Activated CD8-positive, alpha-beta T cell treated with anti-CD3 and anti-CD28 coated beads for 36 hours (primary cell): ENCODE measurements at regions not wholly inside any gene's neighbourhood (a gene's known extent, or its start where the extent isn't known, plus 50 kb on each side); places are given as distances from the start of the nearest gene placed in this dataset.

ENCODE experiments used
- ATAC-seq: fragments of 200-7000 bp; cut with Tn5 transposase; one replicate; pipeline ENCODE4 v1.10.0; 2021; ENCODE audit warnings: mild to moderate bottlenecking, moderate library complexity
- CTCF ChIA-PET: fragments of 350-600 bp; sonication (Branson Sonifier 250); formaldehyde crosslinking; loops from one replicate; lab custom pipeline; 2021; ENCODE audit warnings: antibody characterized with exemption; lab: Charles Lee
- POLR2A ChIA-PET: fragments of 350-600 bp; sonication (Branson Sonifier 250); formaldehyde crosslinking; loops from one replicate; lab custom pipeline; 2021; ENCODE audit warnings: antibody characterized with exemption; lab: Charles Lee
- DNase-seq: peaks from one replicate; pipeline ENCODE4 v3.0.0-alpha.2; 2020
- H3K27ac Mint-ChIP-seq: one replicate; pipeline ENCODE4 v1.8.0; 2021; ENCODE audit warnings: mild to moderate bottlenecking, mixed read lengths
- H3K27me3 Mint-ChIP-seq: one replicate; pipeline ENCODE4 v1.8.0; 2021; ENCODE audit warnings: mixed read lengths
- H3K36me3 Mint-ChIP-seq: one replicate; pipeline ENCODE4 v1.8.0; 2021; ENCODE audit warnings: low read depth, mixed read lengths
- H3K4me1 Mint-ChIP-seq: one replicate; pipeline ENCODE4 v1.8.0; 2021; ENCODE audit warnings: low read depth, mixed read lengths
- H3K4me3 Mint-ChIP-seq: one replicate; pipeline ENCODE4 v1.8.0; 2021; ENCODE audit warnings: mild to moderate bottlenecking, moderate library complexity, mixed read lengths
- H3K9me3 Mint-ChIP-seq: one replicate; pipeline ENCODE4 v1.8.0; 2021; ENCODE audit warnings: mixed read lengths
- CTCF ChIP-seq: fragments of 200-600 bp; IDR thresholded peaks from one replicate; pipeline ENCODE4 v1.8.0; 2022; ENCODE audit warnings: antibody characterized with exemption, mild to moderate bottlenecking
- intact Hi-C: fragments of 100-400 bp; cut with micrococcal nuclease; formaldehyde crosslinking; loops from one replicate; pipeline ENCODE4 v1.10.0; 2022

- ChIA-PET POLR2A (no interaction called here), CTCF (interaction anchor here (1.0 kb wide), 1 partner anchor 81 kb away, joined by 3 read pairs; no protein-coding TSS in a partner anchor)
- Mint-ChIP-seq H3K27me3 (peaks cover 22% of the 10 kb centered on the region), H3K4me3 (no peak overlapping the region), H3K27ac (no peak overlapping the region), H3K4me1 (no peaks in the 10 kb centered on the region), H3K9me3 (no peaks in the 10 kb centered on the region), H3K36me3 (no peaks in the 10 kb centered on the region)
- TF ChIP-seq CTCF: no peak
- DNase-seq: no peak
- ATAC-seq: no peak
- intact Hi-C loops: no loop called here
These were observed 216.6 kb upstream of the RASGRP1 start for GRCh38 chr15:38781196-38781595.

- no peak overlapping the region for H3K4me3 Mint-ChIP-seq
- CTCF ChIA-PET: interaction anchor here (1.0 kb wide), 1 partner anchor 82 kb away, joined by 3 read pairs; no protein-coding TSS in a partner anchor
These were observed 217.5 kb upstream of the RASGRP1 start for GRCh38 chr15:38782156-38782555.

GRCh38 chr15:38788918-38789317 is 224.3 kb upstream of the RASGRP1 start:
- intact Hi-C loops: no loop called here
- no peak for ATAC-seq
- no peak for TF ChIP-seq CTCF
- H3K4me3 Mint-ChIP-seq: no peak overlapping the region
- no peak overlapping the region for H3K27ac Mint-ChIP-seq
- ChIA-PET POLR2A (no interaction called here), CTCF (no interaction called here)
- DNase-seq: no peak
- H3K27me3 Mint-ChIP-seq: no peaks in the 10 kb centered on the region
- H3K9me3 Mint-ChIP-seq: no peaks in the 10 kb centered on the region
- H3K36me3 Mint-ChIP-seq: no peaks in the 10 kb centered on the region
- no peaks in the 10 kb centered on the region for H3K4me1 Mint-ChIP-seq

More at GRCh38 chr15:38782156-38782555, 217.5 kb upstream of the RASGRP1 start:
- H3K36me3 Mint-ChIP-seq: no peaks in the 10 kb centered on the region
- intact Hi-C loops: no loop called here
- DNase-seq: no peak
- H3K4me1 Mint-ChIP-seq: no peaks in the 10 kb centered on the region
- POLR2A ChIA-PET: no interaction called here
- H3K27me3 Mint-ChIP-seq: peaks cover 19% of the 10 kb centered on the region
- no peak for ATAC-seq
- H3K27ac Mint-ChIP-seq: no peak overlapping the region
- H3K9me3 Mint-ChIP-seq: no peaks in the 10 kb centered on the region
- TF ChIP-seq CTCF: no peak

GRCh38 chr15:38789566-38789965 is 225.0 kb upstream of the RASGRP1 start:
- ATAC-seq (no peak), DNase-seq (no peak)
- Mint-ChIP-seq H3K27ac (no peak overlapping the region), H3K36me3 (no peaks in the 10 kb centered on the region), H3K9me3 (no peaks in the 10 kb centered on the region), H3K4me1 (no peaks in the 10 kb centered on the region), H3K27me3 (peaks cover under 1% of the 10 kb centered on the region), H3K4me3 (no peak overlapping the region)
- intact Hi-C loops: no loop called here
- no peak for TF ChIP-seq CTCF
- POLR2A ChIA-PET: no interaction called here
- CTCF ChIA-PET: no interaction called here

GRCh38 chr15:38793206-38793810 is 228.7 kb upstream of the RASGRP1 start:
- H3K27ac Mint-ChIP-seq: no peak overlapping the region
- H3K4me3 Mint-ChIP-seq: no peak overlapping the region
- H3K4me1 Mint-ChIP-seq: no peaks in the 10 kb centered on the region
- intact Hi-C loops: no loop called here
- no peaks in the 10 kb centered on the region for H3K9me3 Mint-ChIP-seq
- peaks cover 5% of the 10 kb centered on the region for H3K27me3 Mint-ChIP-seq
- H3K36me3 Mint-ChIP-seq: no peaks in the 10 kb centered on the region
- ChIA-PET POLR2A (interaction anchor here (0.6 kb wide), 1 partner anchor 601 kb away, joined by 3 read pairs; no protein-coding TSS in a partner anchor), CTCF (no interaction called here)
- ATAC-seq (no peak), DNase-seq (no peak)
- no peak for TF ChIP-seq CTCF
